ENCODE measurements at regions not wholly inside any gene's neighbourhood (a gene's known extent, or its start where the extent isn't known, plus 50 kb on each side); places are given as distances from the start of the nearest gene placed in this dataset.

DNA sequence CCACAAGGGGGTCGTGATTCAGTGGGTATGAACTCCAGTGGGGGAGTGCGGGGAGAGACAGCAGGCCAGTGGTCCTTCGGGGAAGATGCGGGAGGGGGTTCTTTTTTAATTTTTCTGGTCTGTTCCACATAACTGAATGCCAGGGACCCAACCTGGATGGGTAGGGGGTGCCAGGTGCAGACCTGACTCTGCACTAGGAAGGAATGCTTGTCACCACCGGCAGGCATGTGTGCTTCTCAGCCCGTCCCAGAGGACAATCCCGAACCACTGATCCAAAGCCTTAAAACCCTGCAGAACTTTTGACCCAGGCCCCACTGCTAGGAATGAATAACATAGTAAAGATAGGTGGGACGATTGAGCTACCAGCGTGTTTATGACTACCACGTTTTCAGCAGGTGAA lies 72.0 kb downstream of the DIO3 start:
- WGBS (ENCODE audit: low lambda C conversion rate, missing lambda C conversion rate): 87% methylated on average over 10 of the region's 10 CpGs
- Histone ChIP-seq H3K27me3 (no peaks in the 10 kb centered on the region), H3K27ac (no peak overlapping the region), H3K4me1 (ENCODE audit: insufficient read depth) (peaks cover 4% of the 10 kb centered on the region), H3K9me2 (replicated peaks; ENCODE audit: insufficient read depth) (no peaks in the 10 kb centered on the region), H3K36me3 (replicated peaks; ENCODE audit: insufficient read depth, low read depth) (no peaks in the 10 kb centered on the region), H3K4me2 (no peak overlapping the region), H3K9me3 (ENCODE audit: low read depth) (no peaks in the 10 kb centered on the region), H3K4me3 (no peak overlapping the region), H3K79me2 (no peaks in the 10 kb centered on the region), H2AFZ (no peak overlapping the region), H4K20me1 (ENCODE audit: insufficient read depth, poor library complexity, severe bottlenecking) (no peaks in the 10 kb centered on the region)
- TF ChIP-seq EZH2 (IDR thresholded peaks at IDR 0.05; ENCODE audit: borderline replicate concordance) (no peak), EZH2phosphoT487 (IDR thresholded peaks at IDR 0.05; ENCODE audit: low read depth, severe bottlenecking, unreplicated experiment) (no peak)
- TF ChIP-seq, protein P1, sequence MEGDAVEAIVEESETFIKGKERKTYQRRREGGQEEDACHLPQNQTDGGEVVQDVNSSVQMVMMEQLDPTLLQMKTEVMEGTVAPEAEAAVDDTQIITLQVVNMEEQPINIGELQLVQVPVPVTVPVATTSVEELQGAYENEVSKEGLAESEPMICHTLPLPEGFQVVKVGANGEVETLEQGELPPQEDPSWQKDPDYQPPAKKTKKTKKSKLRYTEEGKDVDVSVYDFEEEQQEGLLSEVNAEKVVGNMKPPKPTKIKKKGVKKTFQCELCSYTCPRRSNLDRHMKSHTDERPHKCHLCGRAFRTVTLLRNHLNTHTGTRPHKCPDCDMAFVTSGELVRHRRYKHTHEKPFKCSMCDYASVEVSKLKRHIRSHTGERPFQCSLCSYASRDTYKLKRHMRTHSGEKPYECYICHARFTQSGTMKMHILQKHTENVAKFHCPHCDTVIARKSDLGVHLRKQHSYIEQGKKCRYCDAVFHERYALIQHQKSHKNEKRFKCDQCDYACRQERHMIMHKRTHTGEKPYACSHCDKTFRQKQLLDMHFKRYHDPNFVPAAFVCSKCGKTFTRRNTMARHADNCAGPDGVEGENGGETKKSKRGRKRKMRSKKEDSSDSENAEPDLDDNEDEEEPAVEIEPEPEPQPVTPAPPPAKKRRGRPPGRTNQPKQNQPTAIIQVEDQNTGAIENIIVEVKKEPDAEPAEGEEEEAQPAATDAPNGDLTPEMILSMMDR (IDR thresholded peaks at IDR 0.05; ENCODE audit: poor library complexity): no peak
- DNase-seq (ENCODE audit: low spot score): no peak

DNA sequence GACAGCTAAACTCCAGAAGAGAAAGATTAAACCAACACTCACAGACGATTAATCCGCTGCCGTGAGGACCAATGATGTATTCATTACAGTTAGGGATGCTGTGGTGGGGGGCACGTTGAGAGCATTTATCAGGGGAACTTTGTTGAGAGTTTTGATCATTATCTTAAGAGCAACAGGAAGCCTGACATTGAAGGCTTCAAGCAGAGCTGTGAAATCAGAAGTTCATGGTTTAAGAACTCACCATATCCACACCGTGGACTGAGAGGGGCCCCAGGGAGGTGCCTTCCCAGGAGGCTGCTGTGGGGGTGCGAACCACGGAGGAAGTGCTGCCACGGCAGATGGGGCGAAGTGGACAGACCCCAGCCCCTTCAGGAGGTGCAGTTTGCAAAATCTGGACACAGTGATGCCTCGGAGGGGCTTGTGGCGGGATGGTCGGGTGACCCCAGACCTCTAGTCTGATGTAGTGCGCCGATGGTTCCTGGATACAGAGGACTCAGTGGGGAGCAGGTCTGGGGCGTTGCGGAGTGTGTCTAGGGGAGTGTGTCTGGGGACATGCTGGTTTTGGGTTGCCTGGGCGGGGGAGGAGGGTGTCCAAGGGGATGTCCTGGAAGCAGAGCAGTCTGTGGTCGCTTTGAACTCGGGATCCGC lies 73.0 kb downstream of the DIO3 start:
- no peak for DNase-seq (ENCODE audit: low spot score)
- no peaks in the 10 kb centered on the region for H3K27me3 ChIP-seq
- 74% methylated on average over 20 of the region's 20 CpGs for WGBS (ENCODE audit: low lambda C conversion rate, missing lambda C conversion rate)

DNA sequence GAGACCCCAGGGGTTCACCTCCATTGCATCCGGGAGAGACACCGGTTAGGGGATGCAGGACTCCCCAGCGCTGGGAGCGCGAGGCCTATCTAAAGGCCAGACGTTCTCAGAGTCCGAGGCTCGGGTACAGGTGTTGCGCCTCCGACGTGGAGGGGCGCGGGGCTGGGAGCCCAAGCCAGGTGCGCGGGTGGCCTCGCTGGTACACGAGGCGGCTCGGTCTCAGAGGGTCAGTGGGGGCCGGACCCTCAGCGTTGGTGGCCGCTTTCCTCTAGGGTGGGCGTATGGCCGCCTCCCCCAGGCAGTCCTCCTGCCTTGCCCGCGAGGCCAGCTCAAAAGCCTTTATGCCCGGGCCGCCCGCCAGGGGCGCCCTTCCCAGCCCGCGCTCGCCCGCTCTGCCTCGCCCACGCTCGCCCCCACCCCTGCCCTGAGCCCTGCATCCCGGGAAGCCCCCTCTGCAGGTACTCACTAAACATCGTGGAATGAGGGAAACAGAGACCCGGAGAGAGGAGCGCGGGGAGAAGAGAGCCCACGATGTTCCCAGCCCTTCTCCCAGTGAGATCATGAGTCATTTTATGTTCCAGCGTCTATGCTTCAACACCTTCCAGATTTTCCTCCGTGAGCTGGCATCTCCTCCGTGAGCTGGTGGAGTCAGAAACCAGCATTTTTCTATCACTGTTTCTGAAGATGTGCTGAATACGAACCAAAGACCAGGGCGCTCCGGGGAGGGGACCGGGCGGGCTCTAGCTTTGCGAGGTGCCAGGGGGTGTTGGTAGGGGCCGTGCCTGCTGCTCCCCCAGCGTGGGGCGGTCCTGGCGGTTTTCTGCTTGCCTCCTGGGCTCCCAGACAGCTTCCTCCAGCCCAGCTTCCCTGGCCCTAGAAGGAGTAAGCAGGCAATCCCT lies 73.8 kb downstream of the DIO3 start:
- no peaks in the 10 kb centered on the region for H3K4me1 ChIP-seq (ENCODE audit: insufficient read depth)
- H3K27ac ChIP-seq: no peak overlapping the region
- no peak overlapping the region for H3K4me2 ChIP-seq
- no peaks in the 10 kb centered on the region for H3K36me3 ChIP-seq (replicated peaks; ENCODE audit: insufficient read depth, low read depth)
- no peaks in the 10 kb centered on the region for H3K27me3 ChIP-seq
- no peaks in the 10 kb centered on the region for H4K20me1 ChIP-seq (ENCODE audit: insufficient read depth, poor library complexity, severe bottlenecking)
- H3K4me3 ChIP-seq: no peak overlapping the region
- TF ChIP-seq EZH2 (IDR thresholded peaks at IDR 0.05; ENCODE audit: borderline replicate concordance) (no peak), EZH2phosphoT487 (IDR thresholded peaks at IDR 0.05; ENCODE audit: low read depth, severe bottlenecking, unreplicated experiment) (no peak)
- TF ChIP-seq, protein P1 (IDR thresholded peaks at IDR 0.05; ENCODE audit: poor library complexity): no peak
- H3K9me3 ChIP-seq (ENCODE audit: low read depth): no peaks in the 10 kb centered on the region
- H2AFZ ChIP-seq: no peak overlapping the region
- 90% methylated on average over 42 of the region's 56 CpGs for WGBS (ENCODE audit: low lambda C conversion rate, missing lambda C conversion rate)
- H3K79me2 ChIP-seq: no peaks in the 10 kb centered on the region
- no peak for DNase-seq (ENCODE audit: low spot score)
- H3K9me2 ChIP-seq (replicated peaks; ENCODE audit: insufficient read depth): no peaks in the 10 kb centered on the region

More for the DNA sequence above, 73.0 kb downstream of the DIO3 start:
- no peak overlapping the region for H3K27ac ChIP-seq
- H3K36me3 ChIP-seq (replicated peaks; ENCODE audit: insufficient read depth, low read depth): no peaks in the 10 kb centered on the region
- H3K79me2 ChIP-seq: no peaks in the 10 kb centered on the region
- H2AFZ ChIP-seq: no peak overlapping the region
- no peak overlapping the region for H3K4me2 ChIP-seq
- no peaks in the 10 kb centered on the region for H3K4me1 ChIP-seq (ENCODE audit: insufficient read depth)
- TF ChIP-seq, protein P1 (IDR thresholded peaks at IDR 0.05; ENCODE audit: poor library complexity): no peak
- no peak for TF ChIP-seq EZH2 (IDR thresholded peaks at IDR 0.05; ENCODE audit: borderline replicate concordance)
- TF ChIP-seq EZH2phosphoT487 (IDR thresholded peaks at IDR 0.05; ENCODE audit: low read depth, severe bottlenecking, unreplicated experiment): no peak
- H3K9me3 ChIP-seq (ENCODE audit: low read depth): no peaks in the 10 kb centered on the region
- no peak overlapping the region for H3K4me3 ChIP-seq
- no peaks in the 10 kb centered on the region for H4K20me1 ChIP-seq (ENCODE audit: insufficient read depth, poor library complexity, severe bottlenecking)
- H3K9me2 ChIP-seq (replicated peaks; ENCODE audit: insufficient read depth): no peaks in the 10 kb centered on the region

Measured in hepatocyte (in vitro differentiated cells).